NCI-H446 treated with DMSO at 0.1 percent for 48 hours (cell line): ENCODE measurements at regions not wholly inside any gene's neighbourhood (a gene's known extent, or its start where the extent isn't known, plus 50 kb on each side); places are given as distances from the start of the nearest gene placed in this dataset.
A peak's percentile ranks its signal among the peaks of the same experiment; 100 is the strongest.
"Not testable (repeated sequence)": the region's sequence is repeated elsewhere in the genome, so short reads cannot be mapped to it uniquely, and the experiment has no call there.

Source experiments
- DNase-seq: peaks from one replicate; lab custom pipeline; 2025; lab: John Stamatoyannopoulos, UW

DNA sequence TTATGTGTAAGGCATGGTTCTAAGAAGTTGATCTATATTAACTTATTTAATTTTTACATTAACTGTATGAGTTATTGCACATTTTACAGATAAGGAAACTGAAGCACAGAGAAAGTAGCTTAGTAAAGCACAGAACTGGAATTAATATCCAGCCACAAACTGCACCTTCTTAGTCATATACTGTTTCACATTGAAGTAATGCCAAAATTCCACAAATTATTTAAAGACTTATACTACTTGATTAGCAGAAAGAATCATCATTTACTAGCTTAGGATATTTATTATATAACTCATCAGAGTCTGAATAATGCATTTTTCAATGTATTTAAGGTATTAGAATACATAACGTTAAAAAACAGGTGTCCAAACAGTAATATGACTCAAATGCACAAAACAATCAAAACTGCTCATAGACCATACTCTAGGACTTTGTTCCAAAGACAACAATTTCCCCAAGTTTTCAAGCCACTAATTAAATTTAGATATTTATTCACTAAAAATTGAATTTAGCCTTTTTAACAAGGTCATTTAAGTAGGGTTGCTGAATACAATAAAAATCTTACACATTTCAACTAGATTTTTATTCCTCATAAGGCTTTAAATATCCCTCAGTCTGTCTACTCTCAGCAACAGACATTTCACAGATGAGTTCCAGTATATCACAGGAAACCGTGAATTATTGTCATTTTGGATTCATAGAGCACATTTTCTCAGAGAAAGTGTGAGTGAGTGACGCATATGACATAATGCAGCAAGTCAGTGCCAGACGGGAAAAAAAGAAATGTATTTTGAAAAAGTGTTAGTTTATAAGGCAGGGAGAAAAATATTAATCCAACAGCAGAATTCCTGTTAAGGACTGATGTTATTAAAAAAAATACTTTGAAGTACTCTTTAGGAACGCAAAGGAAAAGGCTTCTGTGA is 782.5 kb downstream of the TMTC2 start:
- no peak for DNase-seq

DNA sequence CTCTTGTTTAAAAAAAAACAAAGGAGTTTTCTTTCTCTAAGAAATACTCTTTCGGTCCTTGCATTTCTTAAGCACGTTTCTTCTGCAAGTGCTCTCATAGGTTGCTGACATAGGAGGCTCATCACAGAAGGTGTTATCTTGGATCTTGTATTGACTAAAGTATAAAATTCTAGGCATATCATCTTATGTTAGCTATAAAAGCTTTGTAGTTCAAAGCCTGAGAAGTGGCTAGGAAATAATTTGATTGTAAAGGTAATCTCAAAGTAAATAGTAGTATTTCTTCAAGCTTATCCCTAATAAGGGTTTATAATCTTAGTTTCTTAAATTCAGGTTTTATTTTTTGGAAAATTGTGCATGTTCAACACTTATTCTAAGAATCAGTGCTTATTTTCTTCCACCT is 778.9 kb downstream of the TMTC2 start:
- DNase-seq: no peak

DNA sequence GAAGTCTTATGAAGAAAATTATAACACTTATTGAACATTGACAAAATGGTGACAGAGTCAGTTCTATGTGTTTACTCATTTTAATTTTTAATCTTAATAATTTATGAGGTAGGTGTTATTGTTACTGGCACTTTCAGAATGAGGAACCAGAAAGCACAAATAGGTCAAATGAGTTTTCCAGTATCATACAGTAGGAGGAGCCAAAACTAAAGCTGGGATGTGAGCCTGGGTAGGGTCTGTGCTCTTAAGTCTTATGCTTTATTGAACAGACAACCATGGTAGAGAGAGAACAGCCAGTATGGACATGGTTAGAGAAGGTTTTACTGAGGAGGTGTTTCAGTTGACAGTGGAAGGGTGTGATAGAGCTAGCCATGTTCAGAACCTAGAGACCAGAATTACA is 775.7 kb downstream of the TMTC2 start:
- DNase-seq: no peak

DNA sequence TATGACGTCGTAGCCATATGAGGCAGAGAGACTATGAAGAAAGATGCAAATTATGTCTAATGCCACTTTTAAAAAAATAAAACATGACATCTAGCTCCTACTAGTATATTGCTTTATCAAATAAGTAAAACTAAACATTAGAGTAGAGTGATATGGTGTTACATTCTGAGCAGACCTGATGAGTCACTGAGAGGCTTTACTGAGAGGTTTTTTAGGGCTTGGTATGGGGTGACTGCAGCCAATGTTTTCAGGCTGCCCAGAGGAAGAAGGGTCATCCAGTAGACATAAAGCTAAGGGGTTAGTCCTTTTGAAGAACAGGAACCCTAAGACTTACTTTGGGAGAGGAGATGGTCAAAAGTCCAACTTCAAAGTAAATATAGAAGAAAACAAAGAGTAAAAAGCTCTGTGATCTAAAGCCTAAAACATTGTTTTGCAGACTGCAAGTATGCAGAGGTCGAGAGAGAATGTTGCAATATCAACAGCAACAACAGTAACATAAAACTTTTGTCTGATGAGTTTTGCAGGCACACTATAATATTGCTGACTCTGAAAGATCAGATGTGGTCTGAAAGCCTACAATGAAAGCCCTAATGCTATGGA is 774.7 kb downstream of the TMTC2 start:
- no peak for DNase-seq

DNA sequence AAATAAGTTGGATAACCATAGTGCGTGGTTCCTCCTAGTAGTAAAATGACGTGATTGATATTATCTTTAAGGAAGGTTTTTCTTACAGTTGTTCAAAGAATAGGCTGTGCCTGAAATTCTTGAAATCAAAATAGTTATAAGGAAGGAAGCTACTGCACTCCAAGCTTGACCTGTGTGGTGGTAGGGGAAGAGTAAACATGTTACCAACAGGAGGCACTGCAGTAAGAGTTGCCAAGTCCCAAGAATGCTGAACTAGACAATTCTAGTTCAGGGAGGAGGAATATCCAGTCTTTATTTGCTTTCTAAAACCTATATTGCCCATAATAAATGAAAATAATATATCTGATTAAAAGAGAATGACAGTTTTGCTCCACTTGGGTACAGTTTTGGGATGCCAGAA is 764.5 kb downstream of the TMTC2 start:
- DNase-seq: no peak

DNA sequence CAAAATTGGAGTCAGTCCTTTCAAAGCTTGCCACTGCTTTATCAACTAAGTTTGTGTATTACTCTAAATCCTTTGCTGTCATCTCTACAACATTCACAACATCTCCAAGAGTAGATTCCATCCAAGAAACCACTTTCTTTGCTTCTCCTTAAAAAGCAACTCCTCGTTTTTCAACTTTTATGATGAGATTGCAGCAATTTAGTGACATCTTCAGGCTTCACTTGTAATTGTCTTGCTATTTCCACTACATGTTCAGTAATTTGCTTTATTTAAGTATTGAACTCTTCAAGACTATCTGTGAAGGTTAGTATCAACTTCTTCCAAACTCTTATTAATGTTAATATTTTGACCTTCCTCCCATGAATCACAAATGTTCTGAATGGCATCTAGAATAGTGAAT is 747.9 kb downstream of the TMTC2 start:
- no peak for DNase-seq

DNA sequence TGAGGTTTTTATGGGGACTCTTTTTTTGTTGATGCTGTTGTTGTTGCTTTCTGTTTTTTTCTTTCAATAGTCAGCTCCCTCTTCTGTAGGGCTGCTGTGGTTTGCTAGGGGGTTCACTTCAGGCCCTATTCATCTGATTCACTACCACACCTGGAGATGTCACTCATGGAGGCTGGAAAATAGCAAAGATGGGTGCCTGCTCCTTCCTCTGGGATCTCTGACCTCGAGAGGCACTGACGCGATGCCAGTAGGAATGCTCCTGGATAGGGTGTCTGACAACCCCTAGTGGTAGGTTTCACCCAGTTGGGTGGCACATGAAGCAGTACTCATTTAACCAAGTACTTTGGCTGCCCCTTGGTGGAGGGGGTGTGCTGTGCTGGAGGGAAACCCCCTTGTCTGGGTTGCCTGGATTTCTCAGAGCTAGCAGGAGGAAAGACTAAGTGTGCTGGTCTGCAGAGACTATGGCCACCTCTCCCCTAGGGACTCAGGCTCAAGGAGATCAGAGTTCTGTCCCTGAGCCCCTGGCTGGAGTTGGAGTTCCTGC is 745.5 kb downstream of the TMTC2 start:
- DNase-seq: no peak

DNA sequence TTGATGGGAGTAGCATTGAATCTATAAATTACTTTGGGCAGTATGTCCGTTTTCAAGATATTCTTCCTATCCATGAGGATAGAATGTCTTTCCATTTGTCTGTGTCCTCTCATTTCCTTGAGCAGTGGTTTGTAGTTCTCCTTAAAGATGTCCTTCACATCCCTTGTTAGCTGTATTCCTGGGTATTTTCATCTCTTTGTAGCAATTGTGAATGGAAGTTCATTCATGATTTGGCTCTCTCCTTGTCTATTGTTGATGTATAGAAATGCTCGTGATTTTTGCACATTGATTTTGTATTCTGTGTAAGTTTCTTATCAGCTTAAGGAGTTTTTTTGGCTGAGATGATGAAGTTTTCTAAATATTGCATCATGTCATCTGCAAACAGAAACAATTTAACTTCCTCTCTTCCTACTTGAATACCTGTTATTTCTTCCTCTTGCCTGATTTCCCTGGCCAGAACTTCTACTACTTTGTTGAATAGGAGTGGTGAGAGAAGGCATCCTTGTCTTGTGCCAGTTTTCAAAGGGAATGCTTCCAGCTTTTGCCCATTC is 741.0 kb downstream of the TMTC2 start:
- DNase-seq: not testable (repeated sequence)

DNA sequence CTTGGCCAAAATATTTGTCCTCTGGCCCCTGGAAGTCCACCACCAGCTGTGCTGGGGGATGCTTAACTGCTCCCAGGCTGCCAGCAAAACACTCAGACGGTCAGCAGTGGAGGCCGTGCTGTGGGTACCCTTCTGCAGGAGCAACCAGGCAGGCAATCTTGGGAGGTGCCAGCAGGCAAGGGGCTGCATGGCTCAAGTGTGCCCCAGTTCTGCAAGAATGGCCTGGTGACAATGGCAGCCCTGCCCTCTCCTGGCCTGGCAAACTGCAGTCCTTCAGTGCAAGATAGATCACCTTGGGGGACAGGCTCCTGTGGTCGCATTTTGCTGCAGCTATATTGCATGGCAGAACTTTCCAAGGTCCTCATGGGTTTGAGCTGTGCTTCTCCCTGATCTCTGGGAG is 728.3 kb downstream of the TMTC2 start:
- DNase-seq: no peak

DNA sequence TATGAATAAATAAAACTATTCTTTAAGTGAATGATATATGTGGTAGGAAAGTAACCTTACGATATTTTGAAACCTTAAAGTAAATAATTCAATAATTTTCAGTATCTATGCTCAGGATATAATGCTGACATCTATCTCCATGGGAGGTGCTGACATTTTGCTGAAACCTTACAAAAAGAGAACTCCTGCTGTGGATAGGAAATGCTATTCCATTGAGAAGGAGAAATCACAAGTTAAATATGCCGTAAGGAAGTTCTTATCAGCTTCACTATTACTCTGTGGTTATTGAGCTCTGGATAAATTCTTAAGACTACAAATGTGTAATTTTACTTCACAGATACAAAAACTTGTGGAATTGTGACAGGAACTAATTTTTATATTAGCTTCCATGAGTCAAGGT is 722.1 kb downstream of the TMTC2 start:
- DNase-seq: no peak

DNA sequence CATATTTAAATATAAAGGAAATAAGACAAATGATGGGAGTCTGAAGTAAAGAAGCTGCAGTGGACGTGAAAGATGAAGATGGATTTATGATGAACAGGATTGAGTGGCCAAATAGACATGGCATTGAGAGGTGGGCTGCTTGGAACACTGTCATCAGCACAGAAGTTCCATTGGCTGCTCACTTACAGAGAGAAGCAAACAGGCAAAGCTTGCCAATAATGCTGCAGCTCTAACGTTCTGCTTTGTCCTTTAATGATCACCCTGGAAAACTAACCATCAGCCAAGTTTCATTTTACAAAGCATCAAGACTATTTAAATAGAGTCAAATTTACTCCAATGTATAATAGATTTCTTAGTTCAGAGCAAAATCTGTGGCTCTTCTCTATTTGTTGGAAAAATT is 721.4 kb downstream of the TMTC2 start:
- DNase-seq: peak; percentile 55

DNA sequence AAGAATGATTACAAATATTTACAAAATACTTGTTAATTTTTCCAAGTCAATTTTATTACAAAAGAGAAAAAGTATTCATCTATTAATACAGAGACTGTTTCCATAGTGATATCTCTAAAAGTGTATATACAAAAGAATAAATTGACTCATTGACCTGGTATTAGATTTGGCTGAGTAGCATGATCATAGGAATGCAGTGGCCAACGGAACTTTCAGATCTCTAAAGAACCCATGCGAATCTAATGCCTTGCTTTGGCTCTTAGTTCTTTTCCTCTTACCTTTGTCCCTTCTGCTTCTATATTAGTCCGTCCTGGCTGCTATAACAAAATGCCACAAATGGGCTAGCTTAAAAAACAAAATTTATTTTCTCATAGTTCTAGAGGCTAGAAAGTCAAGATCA is 717.8 kb downstream of the TMTC2 start:
- no peak for DNase-seq

DNA sequence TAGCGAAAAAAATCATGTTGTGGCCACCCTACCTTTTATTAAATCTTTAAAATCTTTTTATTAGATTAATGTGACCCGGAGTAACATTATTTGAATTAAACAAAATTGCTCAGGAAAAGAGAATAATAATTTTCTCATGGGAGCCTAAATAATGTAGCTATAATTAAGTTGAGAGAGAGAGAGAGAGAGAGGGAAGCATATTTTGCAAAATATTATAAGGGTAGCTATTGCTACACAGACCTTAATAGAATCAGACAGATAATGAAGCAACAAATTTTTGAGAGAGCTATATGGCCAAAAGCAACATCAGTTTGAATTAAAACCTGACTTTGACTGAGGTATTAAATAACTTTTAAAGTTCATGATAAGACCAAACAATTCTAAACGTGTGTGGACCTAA is 703.5 kb downstream of the TMTC2 start:
- DNase-seq: no peak

DNA sequence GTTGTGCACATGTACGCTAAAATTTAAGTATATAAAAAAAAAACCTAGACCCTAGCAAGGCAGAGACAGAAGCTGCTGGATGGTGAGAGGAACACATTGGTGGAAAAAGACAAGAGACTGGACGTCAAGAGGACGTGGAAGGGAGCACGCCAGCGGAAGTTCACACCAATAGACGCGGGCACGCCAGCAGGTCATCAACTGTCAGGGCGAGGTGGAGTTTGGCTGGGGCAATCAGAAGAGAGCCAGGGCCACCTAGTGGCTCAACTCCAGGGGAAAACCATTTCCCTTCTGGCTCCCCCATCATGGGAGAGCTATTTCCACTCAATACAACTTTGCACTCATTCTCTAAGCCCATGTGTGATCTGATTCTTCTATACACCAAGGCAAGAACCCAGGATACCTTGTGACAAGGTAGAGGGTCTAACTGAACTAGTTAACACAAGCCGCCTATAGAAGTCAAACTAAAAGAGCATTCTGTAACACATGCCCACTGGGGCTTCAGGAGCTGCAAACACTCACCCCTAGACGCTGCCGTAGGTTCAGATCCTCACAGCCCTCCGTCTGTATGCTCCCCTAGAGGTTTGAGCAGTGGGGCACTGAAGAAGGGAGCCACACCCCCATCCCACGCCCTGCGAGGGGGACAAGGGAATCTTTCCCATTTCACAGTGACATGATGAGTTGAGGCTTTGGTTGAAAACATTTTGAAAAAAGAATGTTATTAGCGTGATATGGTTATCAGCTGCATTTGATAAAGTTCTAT is 702.7 kb downstream of the TMTC2 start:
- DNase-seq: no peak

DNA sequence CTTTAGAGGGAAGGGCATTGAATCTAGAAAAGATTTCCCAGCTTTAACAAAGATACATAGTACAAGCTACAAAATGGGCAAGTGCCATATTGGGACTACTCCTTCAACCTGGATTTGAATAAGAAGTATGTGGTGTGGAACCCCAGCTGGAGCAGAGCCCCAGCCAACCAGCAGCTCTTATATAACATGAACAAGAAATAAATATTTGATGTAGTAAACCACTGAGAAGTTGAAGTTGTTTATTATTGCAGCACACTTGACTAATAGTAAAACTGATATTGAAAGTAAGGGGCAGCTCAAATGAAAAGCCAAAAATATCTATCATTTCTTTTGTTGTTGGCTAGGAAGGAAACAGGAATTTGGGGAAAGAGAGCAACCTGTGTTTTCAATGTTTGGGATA is 701.8 kb downstream of the TMTC2 start:
- no peak for DNase-seq

DNA sequence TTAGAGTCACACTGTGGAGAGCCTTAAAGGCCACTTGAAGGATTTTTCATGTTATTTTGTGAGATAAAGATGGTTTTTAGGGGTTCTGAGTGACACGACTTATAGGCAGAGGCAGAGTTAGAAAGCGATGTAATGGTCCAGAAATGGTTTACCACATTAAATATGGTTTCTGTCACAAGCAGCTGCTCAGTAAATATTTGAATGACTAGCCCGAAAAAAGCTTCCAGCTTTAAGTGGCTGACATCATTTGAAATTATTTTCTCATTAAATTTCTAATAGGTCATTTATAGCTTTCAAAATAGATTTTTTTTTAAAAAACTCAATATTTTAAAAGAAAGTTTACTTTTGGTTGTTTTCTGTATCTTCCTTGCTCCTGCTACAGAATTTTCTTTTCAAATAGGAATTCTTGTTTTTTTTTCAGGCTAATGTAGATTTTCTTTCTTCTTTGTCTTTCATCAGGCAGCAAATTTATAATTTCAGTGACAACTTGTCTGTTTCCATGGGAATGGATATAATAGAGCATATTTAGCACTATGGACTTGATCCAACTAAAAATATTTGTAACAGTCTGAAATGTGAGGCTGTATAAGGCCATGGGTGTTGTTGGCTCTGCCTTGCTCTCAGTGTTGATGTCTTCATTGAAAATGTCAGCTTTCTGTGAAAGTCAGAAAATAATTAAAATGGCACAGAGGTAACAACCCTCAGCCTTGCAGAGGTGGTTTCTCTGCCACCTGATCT is 700.0 kb downstream of the TMTC2 start:
- peak; percentile 76 for DNase-seq

DNA sequence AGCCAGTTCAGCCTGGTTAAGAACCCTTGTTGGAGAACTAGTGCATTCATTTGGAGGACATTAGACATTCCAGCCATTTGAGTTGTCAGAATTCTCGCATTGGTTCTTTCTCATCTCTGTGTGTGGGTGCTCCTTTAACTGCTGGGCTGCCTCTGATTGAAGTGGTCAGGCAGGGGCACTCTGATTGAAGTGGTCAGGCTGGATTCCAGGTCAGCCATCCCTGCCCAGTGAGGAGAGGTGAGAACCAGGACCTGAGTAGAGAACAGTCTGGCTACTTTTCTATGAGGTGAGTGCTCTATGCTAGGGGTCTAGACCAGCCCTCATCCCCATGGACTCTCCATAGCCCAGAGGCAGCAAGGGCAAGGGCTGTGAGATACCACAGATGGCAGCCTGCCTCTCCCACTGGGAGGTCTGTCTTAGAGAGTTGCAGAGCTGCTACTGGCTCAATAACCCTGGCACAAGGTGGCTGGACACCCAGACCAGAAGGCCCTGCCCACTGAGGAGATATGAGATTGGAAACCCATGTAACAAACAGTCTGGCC is 691.6 kb downstream of the TMTC2 start:
- no peak for DNase-seq

DNA sequence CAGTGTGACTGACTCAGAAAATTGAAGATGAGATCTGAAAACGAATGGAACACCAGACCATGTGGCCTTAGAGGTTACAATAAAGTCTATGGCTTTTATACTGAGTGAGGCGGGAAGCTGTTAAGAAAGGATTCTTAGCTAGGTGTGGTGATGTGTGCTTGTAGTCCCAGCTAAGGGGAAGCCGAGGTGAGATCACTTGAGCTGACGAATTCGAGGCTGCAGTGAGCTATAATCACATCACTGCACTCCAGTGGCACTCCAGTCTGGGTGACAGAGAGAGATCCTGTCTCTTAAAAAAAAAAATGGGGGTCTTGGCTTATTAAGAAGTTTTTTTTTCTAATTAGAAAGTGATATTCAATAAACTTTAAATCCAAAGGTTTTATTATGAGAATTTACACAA is 678.6 kb downstream of the TMTC2 start:
- DNase-seq: no peak

DNA sequence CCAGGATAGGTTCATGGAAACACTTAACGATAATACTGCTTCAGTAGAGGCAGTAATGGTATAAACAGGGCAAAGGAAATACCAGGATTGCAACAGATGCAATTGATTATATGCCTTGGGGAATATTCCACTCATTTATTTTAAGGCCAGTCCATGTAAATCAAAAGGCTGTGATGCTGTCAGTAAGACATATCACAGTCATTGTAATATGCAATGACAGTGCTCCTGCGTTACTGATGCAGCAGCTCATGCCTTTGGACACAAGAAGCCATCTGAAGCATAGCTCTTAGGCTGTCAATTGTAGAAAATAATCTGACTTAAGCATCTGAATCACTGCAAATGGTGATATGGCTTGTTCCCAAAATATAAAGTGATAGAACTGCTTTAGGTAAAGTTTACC is 674.8 kb downstream of the TMTC2 start:
- DNase-seq: no peak

DNA sequence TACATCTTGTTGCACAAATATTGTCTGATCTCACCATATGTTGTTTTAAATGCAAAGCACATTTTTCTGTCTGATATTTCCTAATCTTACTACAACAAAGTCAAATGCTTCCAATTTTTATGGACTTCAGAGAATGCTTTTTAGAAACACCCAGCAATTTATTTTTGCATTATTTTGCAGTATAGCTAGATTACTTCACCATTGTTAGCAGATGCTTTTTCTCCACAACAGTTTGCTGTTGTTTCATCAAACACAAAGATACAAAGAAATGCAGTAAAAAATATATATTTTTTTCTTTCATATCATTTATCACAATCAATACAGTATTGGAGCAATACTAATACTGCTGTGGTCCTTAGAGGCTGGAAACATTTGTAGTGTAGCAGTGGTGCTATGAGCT is 674.4 kb downstream of the TMTC2 start:
- no peak for DNase-seq

DNA sequence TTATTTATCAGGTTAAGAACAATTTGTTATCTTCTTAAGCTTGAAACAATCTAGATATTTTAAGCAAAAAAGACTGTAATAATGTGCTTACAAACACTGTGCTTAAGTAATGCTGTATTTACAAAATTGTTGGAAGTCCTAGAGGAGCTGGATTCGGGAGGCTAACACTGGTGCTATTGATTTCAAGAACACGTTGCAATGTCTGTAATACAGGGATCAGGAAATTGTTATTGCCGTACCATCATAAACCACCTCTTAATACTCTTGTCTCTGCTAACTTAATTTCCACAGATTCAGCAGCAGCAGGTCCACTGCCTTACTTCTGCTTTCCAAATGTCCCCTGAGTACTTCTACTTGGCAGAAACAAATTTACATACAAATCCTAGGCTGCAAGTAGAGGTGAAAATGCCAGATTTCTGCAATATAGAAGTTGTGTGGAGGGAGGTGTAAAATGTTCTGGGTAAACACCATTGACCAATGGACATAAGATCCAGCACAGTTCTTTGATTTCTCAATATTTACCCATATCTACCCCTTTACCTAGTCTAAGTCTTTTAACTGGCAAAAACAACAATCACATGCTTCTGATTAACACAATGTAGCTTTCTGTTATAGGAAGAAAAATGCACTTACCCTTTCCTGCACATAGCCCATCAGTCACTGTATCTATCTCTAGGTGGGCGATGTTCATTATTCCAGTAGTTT is 663.4 kb downstream of the TMTC2 start:
- DNase-seq: no peak
